DND-41 (cell line): ENCODE measurements at regions not wholly inside any gene's neighbourhood (a gene's known extent, or its start where the extent isn't known, plus 50 kb on each side); places are given as distances from the start of the nearest gene placed in this dataset.

ENCODE experiments used
- ATAC-seq: fragments of 200-7000 bp; cut with Tn5 transposase; 3 replicates; pipeline ENCODE4 v1.9.1; 2021; ENCODE audit warnings: low read depth; ENCODE audit not compliant: insufficient read depth
- DNase-seq: peaks from one replicate; pipeline ENCODE4 v3.0.0-alpha.2; 2020
- H2AFZ ChIP-seq: 2 replicates; pipeline ENCODE4 v1.6.0; 2012; ENCODE audit warnings: low read depth, low read length
- H3K27ac ChIP-seq: 2 replicates; pipeline ENCODE4 v1.5.1; 2012; ENCODE audit warnings: low read length, inconsistent platforms
- H3K27me3 ChIP-seq: fragments of 200-600 bp; sonication (generic); 2 replicates; pipeline ENCODE4 v1.6.0; 2012; ENCODE audit warnings: low read length, mild to moderate bottlenecking, inconsistent platforms; ENCODE audit not compliant: insufficient read depth, poor library complexity
- H3K36me3 ChIP-seq: 2 replicates; pipeline ENCODE4 v1.5.1; 2012; ENCODE audit warnings: low read length, inconsistent platforms; ENCODE audit not compliant: insufficient read depth
- H3K4me1 ChIP-seq: 2 replicates; pipeline ENCODE4 v1.5.1; 2012; ENCODE audit warnings: mild to moderate bottlenecking, low read length; ENCODE audit not compliant: insufficient read depth
- H3K4me2 ChIP-seq: 2 replicates; pipeline ENCODE4 v1.6.0; 2012; ENCODE audit warnings: mild to moderate bottlenecking, moderate library complexity, low read length, inconsistent platforms; ENCODE audit not compliant: insufficient read depth
- H3K4me3 ChIP-seq, 2 experiments: fragments of 200-600 bp in 1 of 2; shearing (Covaris generic) in 1 of 2; 2 replicates each; pipeline ENCODE4 v1.5.1; 2012 to 2016; ENCODE audit warnings: inconsistent platforms in 2 of 2, low read length in 2 of 2, mild to moderate bottlenecking in 2 of 2, low read depth in 1 of 2, moderate library complexity in 1 of 2
- H3K79me2 ChIP-seq: 2 replicates; pipeline ENCODE4 v1.6.0; 2012; ENCODE audit warnings: low read length, inconsistent platforms; ENCODE audit not compliant: insufficient read depth
- H3K9ac ChIP-seq: 2 replicates; pipeline ENCODE4 v1.6.0; 2012; ENCODE audit warnings: low read depth, mild to moderate bottlenecking, inconsistent platforms, low read length, moderate library complexity
- H3K9me3 ChIP-seq: 2 replicates; pipeline ENCODE4 v1.5.1; 2012; ENCODE audit warnings: low read length, moderate library complexity, mild to moderate bottlenecking, inconsistent platforms; ENCODE audit not compliant: insufficient read depth, severe bottlenecking
- H4K20me1 ChIP-seq: 2 replicates; pipeline ENCODE4 v1.6.0; 2012; ENCODE audit warnings: low read length; ENCODE audit not compliant: insufficient read depth
- EZH2 ChIP-seq: IDR thresholded peaks from 3 replicates; pipeline ENCODE4 v1.6.1; 2012; ENCODE audit warnings: borderline replicate concordance, low read depth, mild to moderate bottlenecking, moderate library complexity, low read length, inconsistent platforms; ENCODE audit not compliant: severe bottlenecking
- TF ChIP-seq, protein P1 (sequence below): IDR thresholded peaks from 2 replicates; pipeline ENCODE4 v1.5.1; 2012; ENCODE audit warnings: borderline replicate concordance, low read length, moderate library complexity, mild to moderate bottlenecking; ENCODE audit not compliant: poor library complexity, severe bottlenecking; ENCODE audit errors: extremely low read depth

DNA sequence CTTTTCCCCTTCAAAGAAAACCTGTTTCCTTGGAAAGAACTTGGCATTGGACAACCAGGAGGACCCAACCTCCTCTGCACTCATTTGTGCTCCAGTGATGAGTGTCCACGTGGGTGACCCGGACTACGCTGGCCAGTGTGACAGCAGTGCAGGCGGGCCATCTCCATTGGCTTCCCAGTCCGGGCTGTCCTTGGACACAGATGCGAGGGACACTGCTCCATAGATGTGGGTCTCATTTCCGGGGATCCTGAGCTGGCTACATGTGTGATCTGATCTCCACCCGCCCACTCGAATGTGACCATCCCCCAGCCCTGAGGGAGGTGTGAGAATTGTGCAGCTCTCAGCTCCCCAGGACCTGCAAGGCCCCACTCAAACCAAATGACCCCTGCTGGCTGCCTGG is 836.6 kb upstream of the TMEM132C start:
- no peak overlapping the region for H2AFZ ChIP-seq
- H3K9me3 ChIP-seq, result peaks cover 4% of the 10 kb centered on the region
- H3K27ac ChIP-seq, result no peak overlapping the region
- TF ChIP-seq, protein P1, sequence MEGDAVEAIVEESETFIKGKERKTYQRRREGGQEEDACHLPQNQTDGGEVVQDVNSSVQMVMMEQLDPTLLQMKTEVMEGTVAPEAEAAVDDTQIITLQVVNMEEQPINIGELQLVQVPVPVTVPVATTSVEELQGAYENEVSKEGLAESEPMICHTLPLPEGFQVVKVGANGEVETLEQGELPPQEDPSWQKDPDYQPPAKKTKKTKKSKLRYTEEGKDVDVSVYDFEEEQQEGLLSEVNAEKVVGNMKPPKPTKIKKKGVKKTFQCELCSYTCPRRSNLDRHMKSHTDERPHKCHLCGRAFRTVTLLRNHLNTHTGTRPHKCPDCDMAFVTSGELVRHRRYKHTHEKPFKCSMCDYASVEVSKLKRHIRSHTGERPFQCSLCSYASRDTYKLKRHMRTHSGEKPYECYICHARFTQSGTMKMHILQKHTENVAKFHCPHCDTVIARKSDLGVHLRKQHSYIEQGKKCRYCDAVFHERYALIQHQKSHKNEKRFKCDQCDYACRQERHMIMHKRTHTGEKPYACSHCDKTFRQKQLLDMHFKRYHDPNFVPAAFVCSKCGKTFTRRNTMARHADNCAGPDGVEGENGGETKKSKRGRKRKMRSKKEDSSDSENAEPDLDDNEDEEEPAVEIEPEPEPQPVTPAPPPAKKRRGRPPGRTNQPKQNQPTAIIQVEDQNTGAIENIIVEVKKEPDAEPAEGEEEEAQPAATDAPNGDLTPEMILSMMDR, result no peak
- TF ChIP-seq EZH2, result no peak
- H3K36me3 ChIP-seq, result no peaks in the 10 kb centered on the region
- no peaks in the 10 kb centered on the region for H4K20me1 ChIP-seq
- no peak overlapping the region for H3K9ac ChIP-seq
- DNase-seq (no peak), ATAC-seq (no peak)
- no peaks in the 10 kb centered on the region for H3K27me3 ChIP-seq
- H3K4me2 ChIP-seq, result no peak overlapping the region
- H3K4me3 ChIP-seq, result no peak overlapping the region
- H3K4me1 ChIP-seq, result no peaks in the 10 kb centered on the region
- H3K79me2 ChIP-seq, result no peaks in the 10 kb centered on the region

DNA sequence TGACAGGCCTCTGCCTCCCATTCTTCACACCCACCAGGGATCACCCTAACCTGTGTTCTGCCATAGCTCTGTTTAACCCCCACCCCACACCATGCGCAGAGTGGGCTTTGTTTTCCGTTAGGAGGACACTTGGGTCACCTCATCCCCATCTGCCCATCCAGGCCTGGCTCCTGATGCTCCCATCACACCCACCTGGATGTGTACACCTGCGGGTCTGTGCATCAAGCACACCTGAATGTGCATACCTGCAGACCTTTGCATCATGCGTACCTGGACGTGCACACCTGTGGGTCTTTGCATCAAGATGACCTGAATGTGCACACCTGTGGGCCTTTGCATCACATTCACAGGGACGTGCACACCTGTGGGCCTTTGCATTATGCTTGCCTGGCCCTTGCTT is 835.8 kb upstream of the TMEM132C start:
- Histone ChIP-seq H3K27ac (no peak overlapping the region), H3K27me3 (no peaks in the 10 kb centered on the region), H3K4me2 (no peak overlapping the region), H3K4me3 (no peak overlapping the region), H3K36me3 (no peaks in the 10 kb centered on the region), H4K20me1 (no peaks in the 10 kb centered on the region), H3K9me3 (peaks cover 4% of the 10 kb centered on the region), H3K9ac (no peak overlapping the region), H3K4me1 (no peaks in the 10 kb centered on the region), H2AFZ (no peak overlapping the region), H3K79me2 (no peaks in the 10 kb centered on the region)
- TF ChIP-seq, protein P1, result no peak
- no peak for TF ChIP-seq EZH2
- ATAC-seq (no peak), DNase-seq (no peak)

DNA sequence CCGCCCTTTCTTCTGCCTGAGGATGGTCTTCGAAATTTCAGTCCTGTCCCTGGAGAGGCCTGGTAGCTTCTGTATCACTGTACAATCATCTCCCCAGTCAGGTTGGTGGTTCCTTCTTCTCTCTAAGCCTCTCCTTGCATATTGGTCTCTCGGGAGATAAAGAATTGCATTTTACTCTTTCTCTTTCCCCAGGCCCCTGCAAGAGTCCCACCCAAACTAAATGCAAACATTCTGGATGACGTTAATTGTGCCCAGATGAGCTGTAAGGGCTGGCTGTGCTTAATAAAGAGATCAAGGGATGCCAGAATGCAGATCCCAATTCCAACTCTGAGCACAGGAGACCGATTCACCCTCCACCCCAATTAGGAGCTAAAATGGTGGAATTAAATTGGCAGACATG is 835.4 kb upstream of the TMEM132C start:
- no peaks in the 10 kb centered on the region for H3K36me3 ChIP-seq
- H3K4me3 ChIP-seq, result no peak overlapping the region
- H3K27me3 ChIP-seq, result no peaks in the 10 kb centered on the region
- no peaks in the 10 kb centered on the region for H3K4me1 ChIP-seq
- H3K27ac ChIP-seq, result no peak overlapping the region
- H2AFZ ChIP-seq, result no peak overlapping the region
- TF ChIP-seq, protein P1, result no peak
- TF ChIP-seq EZH2, result no peak
- ATAC-seq (no peak), DNase-seq (no peak)
- no peaks in the 10 kb centered on the region for H4K20me1 ChIP-seq
- H3K9ac ChIP-seq, result no peak overlapping the region
- no peaks in the 10 kb centered on the region for H3K79me2 ChIP-seq
- no peak overlapping the region for H3K4me2 ChIP-seq
- H3K9me3 ChIP-seq, result peaks cover 4% of the 10 kb centered on the region

DNA sequence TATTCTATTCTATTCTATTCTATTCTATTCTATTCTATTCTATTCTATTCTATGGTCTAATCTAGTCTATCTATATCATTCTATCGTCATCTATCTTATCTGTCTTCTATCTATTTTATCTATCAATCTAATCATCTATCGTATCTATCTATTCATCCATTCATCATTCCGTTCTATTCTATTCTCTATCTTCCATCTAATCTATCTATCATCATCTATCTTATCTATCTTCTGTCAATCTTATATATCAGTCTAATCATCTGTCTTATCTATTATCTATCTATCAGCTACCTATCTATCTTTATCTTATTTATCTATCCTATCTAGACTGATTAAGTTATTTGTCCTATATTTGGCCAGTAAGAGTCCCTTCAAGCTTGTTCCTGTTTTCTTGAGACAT is 831.5 kb upstream of the TMEM132C start:
- no peaks in the 10 kb centered on the region for H3K4me1 ChIP-seq
- no peaks in the 10 kb centered on the region for H3K36me3 ChIP-seq
- TF ChIP-seq EZH2, result no peak
- TF ChIP-seq, protein P1, result no peak
- H3K9me3 ChIP-seq, result peaks cover 4% of the 10 kb centered on the region
- no peak overlapping the region for H3K4me3 ChIP-seq
- DNase-seq (no peak), ATAC-seq (no peak)
- no peak overlapping the region for H3K4me2 ChIP-seq
- no peak overlapping the region for H3K27ac ChIP-seq
- H3K79me2 ChIP-seq, result no peaks in the 10 kb centered on the region
- H3K9ac ChIP-seq, result no peak overlapping the region
- H2AFZ ChIP-seq, result no peak overlapping the region
- no peaks in the 10 kb centered on the region for H4K20me1 ChIP-seq
- H3K27me3 ChIP-seq, result no peaks in the 10 kb centered on the region
